Fibroblast of mammary gland (primary cell): ENCODE measurements at regions not wholly inside any gene's neighbourhood (a gene's known extent, or its start where the extent isn't known, plus 50 kb on each side); places are given as distances from the start of the nearest gene placed in this dataset.
A peak's percentile ranks its signal among the peaks of the same experiment; 100 is the strongest.

ENCODE experiments used
- DNase-seq: peaks from one replicate; pipeline ENCODE4 v3.0.0-alpha.2; 2010; ENCODE audit warnings: low read depth
- H3K4me3 ChIP-seq: 2 replicates; pipeline ENCODE4 v1.5.1; 2011; ENCODE audit warnings: low read depth, mild to moderate bottlenecking, low read length, moderate library complexity; ENCODE audit not compliant: control insufficient read depth
- TF ChIP-seq, protein P1 (sequence below): conservative IDR thresholded peaks from 2 replicates; pipeline ENCODE4 v1.5.1; 2011; ENCODE audit warnings: low read depth, low read length, inconsistent platforms; ENCODE audit not compliant: control insufficient read depth, insufficient read depth

DNA sequence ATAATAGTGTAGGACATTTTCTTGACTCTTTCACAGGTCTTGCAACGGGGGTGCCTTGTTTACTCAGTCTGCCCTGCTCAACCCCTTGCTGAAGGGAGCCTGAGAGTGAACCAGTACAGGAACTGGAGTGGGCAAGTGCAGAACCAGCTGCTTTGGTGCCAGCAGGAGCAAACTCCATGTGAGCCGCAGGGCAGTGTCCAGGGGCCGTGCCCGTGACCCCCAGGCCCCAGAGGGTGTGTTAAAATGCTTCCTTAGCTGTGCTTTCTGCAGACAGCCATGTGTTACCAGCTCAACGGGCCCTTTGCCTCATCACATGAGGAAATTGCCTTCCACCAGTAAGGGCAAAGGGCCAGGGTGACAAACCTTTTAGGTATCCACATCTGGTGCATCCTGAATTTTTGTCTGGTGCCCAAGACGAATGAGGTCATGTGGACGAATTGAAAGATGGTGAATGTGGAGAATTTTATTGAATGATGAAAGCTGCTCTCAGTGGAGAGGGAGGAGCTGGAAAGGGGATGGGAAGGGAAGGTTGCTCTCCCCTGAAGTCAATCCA is 53.6 kb upstream of the OR5D13 start:
- peak; percentile 4 for DNase-seq
- no peak overlapping the region for H3K4me3 ChIP-seq
- TF ChIP-seq, protein P1, sequence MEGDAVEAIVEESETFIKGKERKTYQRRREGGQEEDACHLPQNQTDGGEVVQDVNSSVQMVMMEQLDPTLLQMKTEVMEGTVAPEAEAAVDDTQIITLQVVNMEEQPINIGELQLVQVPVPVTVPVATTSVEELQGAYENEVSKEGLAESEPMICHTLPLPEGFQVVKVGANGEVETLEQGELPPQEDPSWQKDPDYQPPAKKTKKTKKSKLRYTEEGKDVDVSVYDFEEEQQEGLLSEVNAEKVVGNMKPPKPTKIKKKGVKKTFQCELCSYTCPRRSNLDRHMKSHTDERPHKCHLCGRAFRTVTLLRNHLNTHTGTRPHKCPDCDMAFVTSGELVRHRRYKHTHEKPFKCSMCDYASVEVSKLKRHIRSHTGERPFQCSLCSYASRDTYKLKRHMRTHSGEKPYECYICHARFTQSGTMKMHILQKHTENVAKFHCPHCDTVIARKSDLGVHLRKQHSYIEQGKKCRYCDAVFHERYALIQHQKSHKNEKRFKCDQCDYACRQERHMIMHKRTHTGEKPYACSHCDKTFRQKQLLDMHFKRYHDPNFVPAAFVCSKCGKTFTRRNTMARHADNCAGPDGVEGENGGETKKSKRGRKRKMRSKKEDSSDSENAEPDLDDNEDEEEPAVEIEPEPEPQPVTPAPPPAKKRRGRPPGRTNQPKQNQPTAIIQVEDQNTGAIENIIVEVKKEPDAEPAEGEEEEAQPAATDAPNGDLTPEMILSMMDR = no peak
